Dendritic cell treated with granulocyte-macrophage colony-stimulating factor and Interleukin-4, amounts not matched to agents 40 ng/mL and 50 ng/mL, for 4 days (primary cell): ENCODE measurements at regions not wholly inside any gene's neighbourhood (a gene's known extent, or its start where the extent isn't known, plus 50 kb on each side); places are given as distances from the start of the nearest gene placed in this dataset.

Source experiments
- H3K27ac Mint-ChIP-seq: one replicate; pipeline ENCODE4 v1.8.0; 2022; ENCODE audit warnings: mild to moderate bottlenecking, mixed read lengths
- H3K27me3 Mint-ChIP-seq: one replicate; pipeline ENCODE4 v1.8.0; 2022; ENCODE audit warnings: mild to moderate bottlenecking, mixed read lengths
- H3K36me3 Mint-ChIP-seq: one replicate; pipeline ENCODE4 v1.8.0; 2022; ENCODE audit warnings: low read depth, mixed read lengths
- H3K4me1 Mint-ChIP-seq: one replicate; pipeline ENCODE4 v1.8.0; 2022; ENCODE audit warnings: low read depth, mixed read lengths
- H3K4me3 Mint-ChIP-seq: one replicate; pipeline ENCODE4 v1.8.0; 2022; ENCODE audit warnings: mild to moderate bottlenecking, moderate library complexity, mixed read lengths
- H3K9me3 Mint-ChIP-seq: one replicate; pipeline ENCODE4 v1.8.0; 2022; ENCODE audit warnings: mixed read lengths
- intact Hi-C: fragments of 100-400 bp; cut with micrococcal nuclease; formaldehyde crosslinking; loops from one replicate; pipeline ENCODE4 v1.15.0; 2022

- H3K27ac Mint-ChIP-seq = no peak overlapping the region
- H3K9me3 Mint-ChIP-seq = no peaks in the 10 kb centered on the region
- H3K36me3 Mint-ChIP-seq = no peaks in the 10 kb centered on the region
- H3K27me3 Mint-ChIP-seq = peaks cover 29% of the 10 kb centered on the region
- intact Hi-C loops = no loop called here
- H3K4me1 Mint-ChIP-seq = peaks cover 5% of the 10 kb centered on the region
- H3K4me3 Mint-ChIP-seq = no peak overlapping the region
Measured at GRCh38 chr19:32230441-32230840, 115.0 kb upstream of the ZNF507 start.

- intact Hi-C loops = no loop called here
- H3K4me3 Mint-ChIP-seq = no peak overlapping the region
- H3K4me1 Mint-ChIP-seq = peaks cover 5% of the 10 kb centered on the region
- H3K36me3 Mint-ChIP-seq = no peaks in the 10 kb centered on the region
- H3K9me3 Mint-ChIP-seq = no peaks in the 10 kb centered on the region
- H3K27me3 Mint-ChIP-seq = peaks cover 24% of the 10 kb centered on the region
- H3K27ac Mint-ChIP-seq = no peak overlapping the region
Measured at GRCh38 chr19:32231020-32231419, 114.4 kb upstream of the ZNF507 start.

- H3K4me1 Mint-ChIP-seq = peaks cover 5% of the 10 kb centered on the region
- intact Hi-C loops = no loop called here
- H3K9me3 Mint-ChIP-seq = no peaks in the 10 kb centered on the region
- no peaks in the 10 kb centered on the region for H3K36me3 Mint-ChIP-seq
- no peak overlapping the region for H3K4me3 Mint-ChIP-seq
- H3K27me3 Mint-ChIP-seq = peaks cover 22% of the 10 kb centered on the region
- H3K27ac Mint-ChIP-seq = no peak overlapping the region
Measured at GRCh38 chr19:32231691-32232090, 113.7 kb upstream of the ZNF507 start.

- no peaks in the 10 kb centered on the region for H3K9me3 Mint-ChIP-seq
- H3K4me3 Mint-ChIP-seq = no peak overlapping the region
- H3K36me3 Mint-ChIP-seq = no peaks in the 10 kb centered on the region
- intact Hi-C loops = no loop called here
- peaks cover 23% of the 10 kb centered on the region for H3K27me3 Mint-ChIP-seq
- no peak overlapping the region for H3K27ac Mint-ChIP-seq
- H3K4me1 Mint-ChIP-seq = peaks cover 5% of the 10 kb centered on the region
Measured at GRCh38 chr19:32232449-32232848, 113.0 kb upstream of the ZNF507 start.

GRCh38 chr19:32233091-32233490 lies 112.3 kb upstream of the ZNF507 start:
- intact Hi-C loops = no loop called here
- Mint-ChIP-seq H3K27me3 (peaks cover 23% of the 10 kb centered on the region), H3K27ac (no peak overlapping the region)

GRCh38 chr19:32233885-32234284 lies 111.5 kb upstream of the ZNF507 start:
- H3K4me1 Mint-ChIP-seq = peaks cover 10% of the 10 kb centered on the region
- no peak overlapping the region for H3K4me3 Mint-ChIP-seq
- H3K27ac Mint-ChIP-seq = no peak overlapping the region
- peaks cover 23% of the 10 kb centered on the region for H3K27me3 Mint-ChIP-seq
- intact Hi-C loops = no loop called here
- no peaks in the 10 kb centered on the region for H3K36me3 Mint-ChIP-seq
- H3K9me3 Mint-ChIP-seq = no peaks in the 10 kb centered on the region

More at GRCh38 chr19:32233091-32233490, 112.3 kb upstream of the ZNF507 start:
- H3K4me3 Mint-ChIP-seq = no peak overlapping the region
- peaks cover 9% of the 10 kb centered on the region for H3K4me1 Mint-ChIP-seq
- H3K36me3 Mint-ChIP-seq = no peaks in the 10 kb centered on the region
- no peaks in the 10 kb centered on the region for H3K9me3 Mint-ChIP-seq

- no peak overlapping the region for H3K4me3 Mint-ChIP-seq
- no peaks in the 10 kb centered on the region for H3K36me3 Mint-ChIP-seq
- intact Hi-C loops = no loop called here
- H3K27me3 Mint-ChIP-seq = peaks cover 22% of the 10 kb centered on the region
- H3K9me3 Mint-ChIP-seq = no peaks in the 10 kb centered on the region
- no peak overlapping the region for H3K27ac Mint-ChIP-seq
- peaks cover 10% of the 10 kb centered on the region for H3K4me1 Mint-ChIP-seq
Measured at GRCh38 chr19:32234663-32235217, 110.7 kb upstream of the ZNF507 start.

GRCh38 chr19:32238076-32238475 lies 107.3 kb upstream of the ZNF507 start:
- no peak overlapping the region for H3K27ac Mint-ChIP-seq
- H3K4me1 Mint-ChIP-seq = peaks cover 10% of the 10 kb centered on the region
- H3K36me3 Mint-ChIP-seq = no peaks in the 10 kb centered on the region
- no peaks in the 10 kb centered on the region for H3K9me3 Mint-ChIP-seq
- peaks cover 19% of the 10 kb centered on the region for H3K27me3 Mint-ChIP-seq
- H3K4me3 Mint-ChIP-seq = no peak overlapping the region
- intact Hi-C loops = no loop called here

GRCh38 chr19:32240316-32240715 lies 105.1 kb upstream of the ZNF507 start:
- no peaks in the 10 kb centered on the region for H3K36me3 Mint-ChIP-seq

GRCh38 chr19:32241306-32241705 lies 104.1 kb upstream of the ZNF507 start:
- Mint-ChIP-seq H3K4me3 (no peak overlapping the region), H3K4me1 (peaks cover 5% of the 10 kb centered on the region), H3K27ac (no peak overlapping the region), H3K36me3 (no peaks in the 10 kb centered on the region), H3K9me3 (no peaks in the 10 kb centered on the region), H3K27me3 (peaks cover 13% of the 10 kb centered on the region)
- intact Hi-C loops = no loop called here

More at GRCh38 chr19:32240316-32240715, 105.1 kb upstream of the ZNF507 start:
- Mint-ChIP-seq H3K27ac (no peak overlapping the region), H3K27me3 (peaks cover 13% of the 10 kb centered on the region), H3K4me3 (no peak overlapping the region), H3K9me3 (no peaks in the 10 kb centered on the region), H3K4me1 (peaks cover 5% of the 10 kb centered on the region)
- intact Hi-C loops = no loop called here

- Mint-ChIP-seq H3K4me1 (peaks cover 5% of the 10 kb centered on the region), H3K9me3 (no peaks in the 10 kb centered on the region), H3K27ac (no peak overlapping the region), H3K27me3 (peaks cover 13% of the 10 kb centered on the region), H3K36me3 (no peaks in the 10 kb centered on the region), H3K4me3 (no peak overlapping the region)
- intact Hi-C loops = no loop called here
Measured at GRCh38 chr19:32241932-32242710, 103.3 kb upstream of the ZNF507 start.

- Mint-ChIP-seq H3K36me3 (no peaks in the 10 kb centered on the region), H3K4me1 (no peaks in the 10 kb centered on the region), H3K27ac (no peak overlapping the region), H3K27me3 (peaks cover 8% of the 10 kb centered on the region), H3K4me3 (no peak overlapping the region), H3K9me3 (no peaks in the 10 kb centered on the region)
- intact Hi-C loops = no loop called here
Measured at GRCh38 chr19:32246006-32246405, 99.4 kb upstream of the ZNF507 start.

GRCh38 chr19:32251634-32252332 lies 93.6 kb upstream of the ZNF507 start:
- no peak overlapping the region for H3K27ac Mint-ChIP-seq
- no peaks in the 10 kb centered on the region for H3K9me3 Mint-ChIP-seq
- H3K36me3 Mint-ChIP-seq = no peaks in the 10 kb centered on the region
- peaks cover 37% of the 10 kb centered on the region for H3K27me3 Mint-ChIP-seq
- no peak overlapping the region for H3K4me3 Mint-ChIP-seq
- intact Hi-C loops = no loop called here
- peaks cover 13% of the 10 kb centered on the region for H3K4me1 Mint-ChIP-seq

- Mint-ChIP-seq H3K36me3 (no peaks in the 10 kb centered on the region), H3K4me1 (peaks cover 13% of the 10 kb centered on the region), H3K27ac (no peak overlapping the region), H3K27me3 (peaks cover 42% of the 10 kb centered on the region), H3K9me3 (no peaks in the 10 kb centered on the region), H3K4me3 (no peak overlapping the region)
- intact Hi-C loops = no loop called here
Measured at GRCh38 chr19:32252333-32252669, 93.1 kb upstream of the ZNF507 start.
